ENCODE measurements at regions not wholly inside any gene's neighbourhood (a gene's known extent, or its start where the extent isn't known, plus 50 kb on each side); places are given as distances from the start of the nearest gene placed in this dataset.

DNA sequence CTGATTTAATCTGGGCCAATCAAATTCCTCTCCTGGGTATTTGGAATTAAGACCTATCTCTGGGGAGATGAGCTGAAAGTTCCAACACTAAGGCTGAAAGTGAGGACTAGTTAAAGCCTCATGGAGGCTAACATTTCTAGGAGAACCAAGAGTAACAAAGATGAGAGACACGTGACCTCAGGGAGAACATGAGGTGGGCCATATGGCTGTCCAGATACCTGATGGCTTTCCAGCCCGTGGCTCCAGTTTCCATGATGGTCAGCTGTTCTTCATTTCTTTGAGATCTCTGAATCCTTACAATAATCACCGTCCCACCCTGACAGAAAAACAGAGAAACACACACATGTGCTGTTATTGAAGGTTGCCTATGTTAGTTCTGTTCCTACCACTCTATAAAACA is 66.1 kb downstream of the LEPR start:
- H3K9me3 ChIP-seq (ENCODE audit: low read depth) = no peaks in the 10 kb centered on the region
- no peaks in the 10 kb centered on the region for H3K9me3 Mint-ChIP-seq
- H3K4me2 ChIP-seq = no peak overlapping the region

GRCh38 chr1:65489481-65489880 is 69.0 kb downstream of the LEPR start:
- no peaks in the 10 kb centered on the region for H3K36me3 Mint-ChIP-seq
- H4K20me1 ChIP-seq (ENCODE audit: low read depth) = no peaks in the 10 kb centered on the region
- no peak overlapping the region for H3K27ac ChIP-seq
- no peaks in the 10 kb centered on the region for H3F3A ChIP-seq (ENCODE audit: low read depth)
- no peak overlapping the region for H3K4me3 Mint-ChIP-seq
- H3K36me3 ChIP-seq = no peaks in the 10 kb centered on the region
- H3K4me3 ChIP-seq = no peak overlapping the region
- H3K9me3 Mint-ChIP-seq = no peaks in the 10 kb centered on the region
- H3K79me2 ChIP-seq (ENCODE audit: low read depth) = no peaks in the 10 kb centered on the region
- no peaks in the 10 kb centered on the region for H3K27me3 ChIP-seq
- no peak overlapping the region for H2AFZ ChIP-seq (replicated peaks)
- no peaks in the 10 kb centered on the region for H3K9me3 ChIP-seq (ENCODE audit: low read depth)
- no peaks in the 10 kb centered on the region for H3K27me3 Mint-ChIP-seq (ENCODE audit: insufficient read depth, low read depth)
- no peaks in the 10 kb centered on the region for H3K4me1 Mint-ChIP-seq
- no peak overlapping the region for H3K9ac ChIP-seq
- H3K4me2 ChIP-seq = no peak overlapping the region
- TF ChIP-seq EZH2 (IDR thresholded peaks at IDR 0.05) (no peak), EZH2phosphoT487 (IDR thresholded peaks at IDR 0.05) (no peak), CTCF (IDR thresholded peaks at IDR 0.05) (no peak)
- H3K27ac Mint-ChIP-seq = no peak overlapping the region
- no peak for DNase-seq (ENCODE audit: low spot score)
- peaks cover 4% of the 10 kb centered on the region for H3K4me1 ChIP-seq

More for the DNA sequence above, 66.1 kb downstream of the LEPR start:
- Histone ChIP-seq H3F3A (ENCODE audit: low read depth) (no peaks in the 10 kb centered on the region), H3K9ac (no peak overlapping the region), H4K20me1 (ENCODE audit: low read depth) (no peaks in the 10 kb centered on the region), H3K36me3 (no peaks in the 10 kb centered on the region), H2AFZ (replicated peaks) (no peak overlapping the region), H3K79me2 (ENCODE audit: low read depth) (no peaks in the 10 kb centered on the region), H3K4me3 (no peak overlapping the region), H3K27me3 (no peaks in the 10 kb centered on the region), H3K4me1 (no peaks in the 10 kb centered on the region), H3K27ac (no peak overlapping the region)
- H3K4me3 Mint-ChIP-seq = no peak overlapping the region
- no peak overlapping the region for H3K27ac Mint-ChIP-seq
- no peaks in the 10 kb centered on the region for H3K27me3 Mint-ChIP-seq (ENCODE audit: insufficient read depth, low read depth)
- TF ChIP-seq EZH2phosphoT487 (IDR thresholded peaks at IDR 0.05) = no peak
- TF ChIP-seq CTCF (IDR thresholded peaks at IDR 0.05) = no peak
- TF ChIP-seq EZH2 (IDR thresholded peaks at IDR 0.05) = no peak
- no peak for DNase-seq (ENCODE audit: low spot score)
- no peaks in the 10 kb centered on the region for H3K4me1 Mint-ChIP-seq
- H3K36me3 Mint-ChIP-seq = no peaks in the 10 kb centered on the region

DNA sequence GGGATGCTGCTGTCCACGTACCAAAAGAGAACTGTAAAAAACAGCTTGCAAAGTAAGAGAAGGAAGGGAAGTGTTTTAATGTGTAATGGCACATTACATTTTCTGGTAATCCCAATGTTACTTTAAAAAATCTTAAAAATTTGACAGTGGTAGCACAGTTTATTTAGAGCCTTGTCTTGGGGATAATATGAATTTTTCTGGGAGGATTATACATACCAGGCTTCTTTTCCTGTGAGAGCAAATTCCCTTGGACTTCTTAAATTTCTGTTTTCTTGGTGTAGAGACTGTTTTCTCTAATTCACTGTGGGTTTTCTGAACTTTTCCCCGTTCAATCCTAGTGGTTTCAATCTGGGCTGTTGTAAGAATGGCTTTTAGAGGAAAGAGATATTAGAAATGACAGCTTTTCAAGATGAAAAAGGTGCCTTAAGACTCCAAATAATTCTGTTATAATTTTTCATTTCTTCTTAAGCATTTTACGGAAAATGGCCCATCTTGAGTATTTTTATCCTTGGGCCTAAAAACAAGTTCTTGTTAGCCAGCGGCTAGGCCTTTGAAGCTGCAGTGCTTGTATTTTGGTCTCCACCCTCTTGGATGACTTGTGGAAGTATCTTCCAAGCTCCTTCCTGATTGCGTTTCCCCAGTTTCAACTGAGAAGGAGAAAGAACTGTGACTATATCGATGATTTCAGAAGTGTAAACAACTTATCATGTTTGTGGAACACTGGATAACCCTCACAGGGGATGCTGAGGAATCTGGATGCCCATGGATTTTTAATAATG is 70.0 kb downstream of the LEPR start:
- Histone ChIP-seq H3K4me1 (peaks cover 4% of the 10 kb centered on the region), H3K36me3 (no peaks in the 10 kb centered on the region), H3F3A (ENCODE audit: low read depth) (no peaks in the 10 kb centered on the region), H3K27me3 (no peaks in the 10 kb centered on the region), H2AFZ (replicated peaks) (no peak overlapping the region), H3K9ac (no peak overlapping the region), H3K4me2 (no peak overlapping the region), H3K79me2 (ENCODE audit: low read depth) (no peaks in the 10 kb centered on the region), H3K9me3 (ENCODE audit: low read depth) (no peaks in the 10 kb centered on the region), H3K27ac (no peak overlapping the region), H3K4me3 (no peak overlapping the region), H4K20me1 (ENCODE audit: low read depth) (no peaks in the 10 kb centered on the region)
- Mint-ChIP-seq H3K27me3 (ENCODE audit: insufficient read depth, low read depth) (no peaks in the 10 kb centered on the region), H3K9me3 (no peaks in the 10 kb centered on the region), H3K27ac (no peak overlapping the region), H3K36me3 (no peaks in the 10 kb centered on the region), H3K4me3 (no peak overlapping the region), H3K4me1 (no peaks in the 10 kb centered on the region)
- DNase-seq (ENCODE audit: low spot score) = no peak
- no peak for TF ChIP-seq EZH2phosphoT487 (IDR thresholded peaks at IDR 0.05)
- no peak for TF ChIP-seq CTCF (IDR thresholded peaks at IDR 0.05)
- no peak for TF ChIP-seq EZH2 (IDR thresholded peaks at IDR 0.05)

Data from neural progenitor cell (in vitro differentiated cells).